C1 segment of cervical spinal cord (tissue), 14 donors: ENCODE measurements at regions not wholly inside any gene's neighbourhood (a gene's known extent, or its start where the extent isn't known, plus 50 kb on each side); places are given as distances from the start of the nearest gene placed in this dataset.

Experiments used
- DNase-seq, 14 donors: peaks; one replicate each; lab custom pipeline; 2025; lab: John Stamatoyannopoulos, UW

DNA sequence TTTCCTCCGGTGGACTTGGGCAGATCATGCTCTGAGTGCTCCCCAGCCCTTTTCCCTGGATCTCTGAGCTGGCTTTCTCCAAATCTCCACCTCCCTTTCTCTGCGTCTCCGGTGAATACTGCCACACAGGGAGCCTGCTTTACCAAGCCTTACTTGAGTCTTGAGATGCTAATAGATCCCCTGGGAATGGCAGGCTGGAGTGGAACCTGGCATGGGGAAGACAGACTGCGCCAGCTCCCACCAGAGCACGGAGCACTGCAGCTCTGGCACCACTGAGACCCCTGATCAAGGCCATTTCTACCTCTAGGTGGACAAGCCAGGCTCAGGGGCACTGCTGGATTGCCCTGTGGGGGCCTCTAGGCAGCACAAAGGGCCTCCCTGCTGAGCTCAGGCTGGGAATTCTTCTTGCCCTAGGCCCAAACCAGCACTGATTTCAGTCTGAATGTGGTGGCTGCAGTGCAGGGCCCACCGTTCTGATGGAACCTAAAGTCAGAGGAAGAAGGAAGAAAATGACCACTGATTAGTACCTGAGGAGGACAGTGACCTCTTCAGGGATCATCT, 74.3 kb upstream of the CRHR1 start:
- no peak for DNase-seq

DNA sequence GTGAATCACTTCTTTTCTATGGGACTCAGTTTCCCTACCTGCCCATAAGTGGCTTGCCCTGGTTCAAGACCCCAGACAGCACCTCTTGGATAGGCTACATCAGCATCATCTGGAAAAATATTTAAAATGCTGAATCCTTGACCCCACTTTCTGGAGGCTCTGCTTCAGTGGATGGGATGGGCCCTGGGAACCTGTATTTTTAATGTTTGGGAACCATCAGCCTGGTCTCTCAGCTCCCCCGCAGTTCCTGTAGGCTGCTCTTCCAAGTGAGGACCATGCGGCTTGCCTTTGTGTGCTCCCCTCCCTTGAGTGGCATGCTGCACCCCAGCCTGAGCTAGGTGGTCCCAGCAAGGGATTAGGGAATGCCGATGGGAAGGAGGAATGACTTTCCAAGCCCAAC, 68.3 kb upstream of the CRHR1 start:
- DNase-seq, result no peak

DNA sequence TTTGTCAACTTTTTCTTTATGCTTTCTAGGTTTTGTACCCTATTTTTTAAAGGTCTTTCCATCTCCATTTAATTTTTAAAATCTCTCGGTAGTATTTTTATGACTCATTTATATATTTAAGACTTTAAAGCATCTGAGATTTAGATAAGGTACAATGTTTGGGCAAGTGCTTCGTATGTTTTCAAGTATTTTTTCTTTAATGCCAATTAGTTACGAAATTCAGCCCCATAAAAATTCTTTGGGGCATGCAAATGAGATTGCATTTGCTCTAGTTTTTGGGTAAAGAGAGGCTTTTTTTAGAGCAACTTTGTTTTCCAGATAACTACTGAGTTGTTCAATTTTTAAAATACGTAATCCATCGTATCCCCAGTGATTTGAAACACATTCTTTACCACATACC, 65.3 kb upstream of the CRHR1 start:
- DNase-seq, result no peak

DNA sequence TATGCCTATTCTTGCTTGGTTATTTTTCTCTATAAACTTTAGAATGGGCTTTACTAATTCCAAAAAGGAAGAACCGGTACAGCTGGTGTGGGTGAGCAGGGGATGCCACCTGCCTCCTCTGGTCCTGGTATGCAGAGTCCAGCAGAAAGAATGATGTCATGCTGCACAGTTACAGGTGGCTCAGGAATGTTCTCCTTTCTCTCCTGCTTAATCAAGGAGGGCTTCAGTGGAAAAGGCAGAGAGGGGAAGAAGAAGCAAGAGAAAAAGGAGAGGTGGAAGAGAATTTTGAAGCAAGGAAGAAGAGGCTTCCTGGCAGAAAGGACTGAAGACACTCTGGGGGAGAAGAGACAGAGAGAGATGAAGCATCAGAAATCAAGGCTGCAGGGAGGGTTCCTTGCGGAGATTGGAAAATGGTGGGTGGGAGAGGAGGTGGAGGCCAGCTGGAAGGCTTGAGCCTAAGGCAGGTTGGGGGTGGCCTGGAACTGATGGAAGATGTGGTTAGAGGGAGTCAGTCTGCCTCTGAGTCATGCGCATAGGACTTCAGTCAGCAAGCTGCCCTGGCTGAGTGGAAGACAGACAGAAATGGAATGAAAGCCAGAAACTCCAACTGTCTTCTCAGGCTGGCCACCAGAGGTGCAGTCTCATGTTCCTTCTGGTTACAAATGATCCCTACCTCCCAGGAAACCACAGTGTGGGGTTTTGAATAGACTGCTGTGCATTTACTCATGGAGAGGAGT, 64.6 kb upstream of the CRHR1 start:
- peak in 1 of 14 donors; percentile 71 for DNase-seq

DNA sequence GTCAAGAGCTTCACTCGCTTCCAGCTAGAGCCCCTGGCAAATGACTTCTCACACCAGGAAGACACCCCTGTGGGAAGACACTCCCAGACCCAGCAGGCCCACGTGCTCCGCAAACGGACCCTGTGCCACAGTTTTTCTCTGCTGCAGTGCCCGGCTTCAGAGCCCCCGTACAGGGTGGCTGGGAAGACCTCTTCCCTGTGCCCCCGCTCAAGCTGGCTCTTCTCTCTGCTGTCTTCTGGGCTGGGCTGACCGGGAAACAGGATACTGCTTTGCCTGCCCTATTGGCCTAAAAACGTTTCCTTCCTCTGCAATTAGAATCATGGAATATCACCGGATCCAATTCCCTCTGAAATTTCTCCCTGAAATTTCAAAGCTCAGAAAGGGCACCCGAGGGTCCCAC, 63.7 kb upstream of the CRHR1 start:
- no peak for DNase-seq

DNA sequence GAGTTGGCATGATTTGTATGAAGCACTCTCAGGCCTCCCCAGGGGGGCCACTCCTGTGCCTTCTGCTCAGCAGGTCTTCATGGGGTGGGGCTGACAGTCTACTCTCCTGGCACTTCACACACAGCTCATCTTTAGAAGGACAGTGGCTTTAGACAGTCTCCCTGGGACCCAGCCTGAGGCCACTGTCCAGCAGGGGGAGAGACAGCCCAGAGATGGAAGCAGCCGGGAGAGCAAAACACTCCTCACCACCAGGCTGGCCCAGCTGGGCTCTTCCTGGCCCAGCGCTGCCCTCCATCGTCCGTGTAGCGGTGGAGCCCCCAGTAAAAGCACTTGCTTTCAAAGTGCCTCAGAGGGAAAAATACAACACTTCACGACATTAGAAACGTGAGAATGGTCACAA, 62.0 kb upstream of the CRHR1 start:
- DNase-seq, result peak in 5 of 14 donors; percentile 2 to 10 (median 5)

DNA sequence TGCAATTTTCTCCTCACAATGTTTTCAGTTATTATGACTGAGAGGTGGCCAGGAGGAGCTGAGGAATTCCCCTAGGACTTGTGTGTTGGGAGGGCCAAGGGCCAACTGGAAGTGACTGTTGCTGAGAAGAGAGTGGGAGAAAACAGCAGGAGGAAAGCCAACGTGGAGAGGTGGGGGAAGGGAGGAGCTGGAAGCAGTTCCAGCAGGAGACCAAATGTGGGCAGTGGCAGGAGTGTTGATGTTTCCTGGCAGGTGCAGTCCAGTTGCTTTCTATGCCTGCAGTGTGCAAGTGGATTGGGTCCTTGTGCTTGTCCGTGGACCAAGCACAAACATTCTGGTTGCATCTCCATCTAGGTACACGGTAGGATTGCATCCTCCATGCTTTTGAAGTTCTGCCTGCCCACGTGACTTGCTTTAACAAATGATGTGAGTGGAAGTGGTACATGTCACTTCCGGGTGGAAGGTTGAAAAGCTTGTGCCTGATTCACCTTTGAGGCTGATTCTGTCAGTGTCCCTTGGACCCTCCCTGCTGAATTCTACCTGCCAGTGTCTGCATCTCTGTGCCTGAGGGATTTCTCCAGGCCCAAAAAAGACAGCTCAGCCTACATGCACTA, 54.7 kb upstream of the CRHR1 start:
- DNase-seq, result no peak

DNA sequence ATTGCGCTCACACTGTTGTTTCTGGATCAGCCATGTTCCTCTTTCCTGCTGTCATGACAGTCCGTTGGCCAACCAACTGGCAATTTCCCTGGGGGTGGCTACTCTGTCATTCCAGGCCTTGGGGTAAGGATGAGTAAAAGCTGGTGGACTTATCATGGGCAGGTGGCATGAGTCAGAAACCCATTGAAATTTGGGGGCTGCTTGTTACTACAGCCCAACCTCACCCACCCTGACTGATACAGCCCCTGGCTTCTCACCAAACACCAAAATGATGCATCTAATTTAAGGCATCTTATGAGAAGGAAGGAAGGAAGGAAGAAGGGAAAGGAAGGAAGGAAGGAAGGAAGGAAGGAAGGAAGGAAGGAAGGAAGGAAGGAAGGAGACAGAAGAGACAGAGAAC, 53.9 kb upstream of the CRHR1 start:
- DNase-seq, result no peak

DNA sequence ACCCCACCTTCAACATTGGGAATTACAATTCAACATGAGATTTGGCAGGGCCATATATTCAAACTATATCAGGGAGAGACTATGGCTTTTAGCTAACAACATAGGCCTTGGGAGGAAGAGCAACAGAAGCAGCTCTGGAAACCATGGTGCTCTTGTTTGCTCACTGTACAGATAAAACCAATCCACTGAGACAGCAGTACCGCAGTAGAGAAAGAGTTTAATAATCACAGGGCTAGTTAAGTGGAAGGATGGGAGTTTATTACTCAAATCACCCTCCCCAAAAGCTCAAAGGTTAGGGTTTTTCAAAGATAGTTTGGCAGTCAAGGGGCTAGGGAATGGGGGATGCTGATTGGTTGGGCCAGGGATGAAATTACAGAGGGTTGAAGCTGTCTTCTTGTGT, 52.7 kb upstream of the CRHR1 start:
- DNase-seq, result no peak

DNA sequence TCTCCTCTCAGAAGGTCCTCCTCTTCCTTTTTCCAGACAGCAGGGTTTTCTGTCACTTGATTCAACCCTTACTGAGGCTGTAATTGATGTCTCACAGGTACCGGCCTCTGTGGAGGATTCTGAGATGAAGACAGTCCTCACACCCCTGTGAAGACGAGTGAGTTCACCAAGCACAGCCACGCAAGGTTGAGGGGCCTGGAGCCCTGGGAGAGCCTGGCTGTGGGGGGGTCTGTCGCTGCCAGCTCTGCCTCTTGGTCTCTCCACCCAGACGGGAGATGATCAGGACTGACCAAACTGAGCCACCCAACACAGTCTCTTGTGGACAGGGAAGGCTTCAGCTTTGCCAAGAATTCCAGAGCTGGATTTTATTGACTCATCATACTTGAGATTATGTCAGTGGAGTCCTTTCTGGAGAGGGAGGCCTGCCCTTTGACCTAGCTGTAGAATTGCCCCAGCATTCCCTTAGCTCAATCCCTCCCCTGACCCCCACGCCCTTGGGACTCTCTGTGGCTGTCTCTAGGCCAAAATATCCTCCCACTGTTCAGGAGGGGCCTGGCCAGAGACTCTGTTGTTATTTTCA, 51.1 kb upstream of the CRHR1 start:
- DNase-seq, result no peak

DNA sequence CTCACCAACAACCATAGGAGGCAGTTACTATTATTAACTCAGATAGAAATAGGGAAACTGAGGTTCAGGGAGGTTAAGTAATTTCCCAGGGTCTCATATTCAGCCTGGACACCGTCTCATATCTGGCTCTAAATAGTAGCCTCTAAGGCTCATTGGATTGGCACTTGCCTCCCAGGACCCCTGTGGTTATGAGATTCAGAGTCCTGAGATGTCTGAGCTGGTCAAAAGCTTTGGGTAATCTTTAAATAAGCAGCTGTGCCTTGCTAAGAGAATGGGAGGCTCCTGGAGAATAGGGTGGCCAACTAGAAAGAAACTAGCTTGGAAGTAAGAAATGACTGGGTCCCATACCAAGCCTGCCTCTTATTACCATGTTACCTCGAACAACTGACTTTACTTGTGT, 50.3 kb upstream of the CRHR1 start:
- DNase-seq, result no peak
